ENCODE measurements at regions not wholly inside any gene's neighbourhood (a gene's known extent, or its start where the extent isn't known, plus 50 kb on each side); places are given as distances from the start of the nearest gene placed in this dataset.

GRCh38 chr18:34458410-34458977 lies 233.8 kb upstream of the NOL4 start (continued):
- TF ChIP-seq REST (IDR thresholded peaks at IDR 0.05; ENCODE audit: unreplicated experiment) = no peak

- DNase-seq (ENCODE audit: low spot score) (no peak), ATAC-seq (no peak)
- H3K4me2 ChIP-seq = no peak overlapping the region
- no peaks in the 10 kb centered on the region for H3K4me1 Mint-ChIP-seq
- H3K27me3 ChIP-seq (ENCODE audit: insufficient read depth) = no peaks in the 10 kb centered on the region
- H3K27me3 Mint-ChIP-seq (ENCODE audit: insufficient read depth, low read depth, poor library complexity) = no peaks in the 10 kb centered on the region
- H3K9me2 ChIP-seq (ENCODE audit: insufficient read depth) = no peaks in the 10 kb centered on the region
- H3K4me3 Mint-ChIP-seq = no peak overlapping the region
- H4K20me1 ChIP-seq (replicated peaks; ENCODE audit: insufficient read depth) = no peaks in the 10 kb centered on the region
- H2AFZ ChIP-seq = no peak overlapping the region
- H3K4me3 ChIP-seq = no peak overlapping the region
- no peak for TF ChIP-seq ZNF462 (CRISPR knock-in tag; IDR thresholded peaks at IDR 0.05)
- peaks cover 14% of the 10 kb centered on the region for H3K9me3 Mint-ChIP-seq
- H3K36me3 ChIP-seq (ENCODE audit: insufficient read depth) = 0 out of 2 replicates have a peak, but pooled peaks cover 5% of the 10 kb centered on the region
- no peaks in the 10 kb centered on the region for H3K4me1 ChIP-seq (ENCODE audit: insufficient read depth)
- no peaks in the 10 kb centered on the region for H3K79me2 ChIP-seq (replicated peaks; ENCODE audit: insufficient read depth)
- H3K27ac Mint-ChIP-seq = no peak overlapping the region
- peaks cover 17% of the 10 kb centered on the region; the same call in 2 of the 3 replicates for H3K36me3 Mint-ChIP-seq (ENCODE audit: low read depth)
- no peaks in the 10 kb centered on the region for H3F3A ChIP-seq (replicated peaks; ENCODE audit: low read depth)
- no peak overlapping the region for H3K27ac ChIP-seq (ENCODE audit: low read depth)
Observed at GRCh38 chr18:34461266-34461665, 236.6 kb upstream of the NOL4 start.

All from GM23338 (cell line).